ENCODE measurements at regions not wholly inside any gene's neighbourhood (a gene's known extent, or its start where the extent isn't known, plus 50 kb on each side); places are given as distances from the start of the nearest gene placed in this dataset.

- TF ChIP-seq TAF1 (IDR thresholded peaks at IDR 0.05; ENCODE audit: control insufficient read depth, extremely low read depth, insufficient read depth, low read length, severe bottlenecking) (no peak), ZNF830 (CRISPR knock-in tag; IDR thresholded peaks at IDR 0.05) (no peak), SREBF1 (IDR thresholded peaks at IDR 0.05; ENCODE audit: borderline replicate concordance, low read depth, low read length) (no peak)
- TF ChIP-seq, protein P1, sequence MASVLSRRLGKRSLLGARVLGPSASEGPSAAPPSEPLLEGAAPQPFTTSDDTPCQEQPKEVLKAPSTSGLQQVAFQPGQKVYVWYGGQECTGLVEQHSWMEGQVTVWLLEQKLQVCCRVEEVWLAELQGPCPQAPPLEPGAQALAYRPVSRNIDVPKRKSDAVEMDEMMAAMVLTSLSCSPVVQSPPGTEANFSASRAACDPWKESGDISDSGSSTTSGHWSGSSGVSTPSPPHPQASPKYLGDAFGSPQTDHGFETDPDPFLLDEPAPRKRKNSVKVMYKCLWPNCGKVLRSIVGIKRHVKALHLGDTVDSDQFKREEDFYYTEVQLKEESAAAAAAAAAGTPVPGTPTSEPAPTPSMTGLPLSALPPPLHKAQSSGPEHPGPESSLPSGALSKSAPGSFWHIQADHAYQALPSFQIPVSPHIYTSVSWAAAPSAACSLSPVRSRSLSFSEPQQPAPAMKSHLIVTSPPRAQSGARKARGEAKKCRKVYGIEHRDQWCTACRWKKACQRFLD (CRISPR knock-in tag; IDR thresholded peaks at IDR 0.05), result no peak
These were observed 246.8 kb upstream of the ROBO1 start (continued) for GRCh38 chr3:80014576-80014975.

DNA sequence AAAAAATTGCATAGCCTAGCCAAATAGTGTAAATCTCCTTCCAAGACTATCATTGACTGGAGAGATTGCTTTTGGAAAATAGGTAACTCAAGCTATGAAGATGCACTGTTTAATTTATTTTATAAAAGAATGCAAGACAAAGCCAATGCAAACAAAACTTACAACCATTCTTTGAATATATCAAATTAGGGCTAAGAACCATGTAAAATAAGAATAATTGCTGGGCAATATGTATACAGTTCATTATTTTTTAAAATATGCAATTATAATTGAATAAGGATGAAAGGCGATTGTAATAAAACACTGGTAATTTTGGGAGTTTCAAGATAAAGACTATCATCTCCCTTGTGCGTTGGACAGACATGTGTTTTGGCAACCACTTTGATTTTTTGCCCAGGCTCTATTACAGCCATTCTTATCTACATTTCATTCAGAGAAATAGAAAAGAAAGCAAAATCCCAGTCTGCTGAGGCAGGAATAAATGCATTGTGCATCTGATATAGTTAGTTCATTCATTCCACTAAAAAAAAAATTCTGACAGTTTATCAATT, 242.3 kb upstream of the ROBO1 start:
- TF ChIP-seq KDM5B (IDR thresholded peaks at IDR 0.05; ENCODE audit: insufficient replicate concordance, low read depth, low read length) (no peak), THAP12 (CRISPR knock-in tag; IDR thresholded peaks at IDR 0.05) (no peak), HDGF (IDR thresholded peaks at IDR 0.05) (no peak), HSF4 (CRISPR knock-in tag; IDR thresholded peaks at IDR 0.05; ENCODE audit: borderline replicate concordance) (no peak), FOXK1 (CRISPR knock-in tag; IDR thresholded peaks at IDR 0.05; ENCODE audit: borderline replicate concordance) (no peak), DACH1 (IDR thresholded peaks at IDR 0.05; ENCODE audit: partially characterized antibody) (no peak), ZKSCAN8 (CRISPR knock-in tag; IDR thresholded peaks at IDR 0.05) (no peak), SMAD4 (CRISPR knock-in tag; conservative IDR thresholded peaks at IDR 0.05) (no peak), ERF (CRISPR knock-in tag; IDR thresholded peaks at IDR 0.05) (no peak), ZBTB7A (IDR thresholded peaks at IDR 0.05; ENCODE audit: borderline replicate concordance, control insufficient read depth, low read depth, low read length) (no peak)
- TF ChIP-seq, protein P2, sequence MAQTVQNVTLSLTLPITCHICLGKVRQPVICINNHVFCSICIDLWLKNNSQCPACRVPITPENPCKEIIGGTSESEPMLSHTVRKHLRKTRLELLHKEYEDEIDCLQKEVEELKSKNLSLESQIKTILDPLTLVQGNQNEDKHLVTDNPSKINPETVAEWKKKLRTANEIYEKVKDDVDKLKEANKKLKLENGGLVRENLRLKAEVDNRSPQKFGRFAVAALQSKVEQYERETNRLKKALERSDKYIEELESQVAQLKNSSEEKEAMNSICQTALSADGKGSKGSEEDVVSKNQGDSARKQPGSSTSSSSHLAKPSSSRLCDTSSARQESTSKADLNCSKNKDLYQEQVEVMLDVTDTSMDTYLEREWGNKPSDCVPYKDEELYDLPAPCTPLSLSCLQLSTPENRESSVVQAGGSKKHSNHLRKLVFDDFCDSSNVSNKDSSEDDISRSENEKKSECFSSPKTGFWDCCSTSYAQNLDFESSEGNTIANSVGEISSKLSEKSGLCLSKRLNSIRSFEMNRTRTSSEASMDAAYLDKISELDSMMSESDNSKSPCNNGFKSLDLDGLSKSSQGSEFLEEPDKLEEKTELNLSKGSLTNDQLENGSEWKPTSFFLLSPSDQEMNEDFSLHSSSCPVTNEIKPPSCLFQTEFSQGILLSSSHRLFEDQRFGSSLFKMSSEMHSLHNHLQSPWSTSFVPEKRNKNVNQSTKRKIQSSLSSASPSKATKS (CRISPR knock-in tag; IDR thresholded peaks at IDR 0.05), result no peak
- FAIRE-seq, result no peak
- Histone ChIP-seq H3K9me1 (ENCODE audit: control insufficient read depth, insufficient read depth, low read length) (no peaks in the 10 kb centered on the region), H3K79me2 (ENCODE audit: control insufficient read depth, insufficient read depth, low read length) (no peaks in the 10 kb centered on the region), H3K4me3 (no peak overlapping the region), H4K20me1 (replicated peaks; ENCODE audit: control insufficient read depth, insufficient read depth, low read length) (no peaks in the 10 kb centered on the region), H3K9me3 (replicated peaks; ENCODE audit: control insufficient read depth, insufficient read depth, low read depth, low read length) (no peaks in the 10 kb centered on the region), H3K36me3 (ENCODE audit: control insufficient read depth, insufficient read depth, low read length) (no peaks in the 10 kb centered on the region), H3K9ac (ENCODE audit: insufficient read depth in 1 of 2, low read depth in 2 of 2, low read length in 2 of 2) (no peak overlapping the region), H3K27me3 (ENCODE audit: control insufficient read depth in 2 of 2, insufficient read depth in 2 of 2, low read length in 2 of 2) (no peaks in the 10 kb centered on the region), H2AFZ (ENCODE audit: low read depth, low read length) (no peak overlapping the region), H3K27ac (ENCODE audit: extremely low read depth, low read depth, low read length) (no peak overlapping the region), H3K4me2 (ENCODE audit: insufficient read depth, low read length) (no peak overlapping the region), H3K4me1 (replicated peaks in 1 of 2; ENCODE audit: control insufficient read depth in 2 of 2, insufficient read depth in 2 of 2, low read length in 2 of 2) (no peaks in the 10 kb centered on the region)
- no peak for ATAC-seq
- ChIA-PET CTCF (ENCODE audit: low intra/inter-chr PET ratio) (no interaction called here), POLR2A (no interaction called here)
- no TSS peak for BruUV-seq (replicated peaks)
- in situ Hi-C loops (cut with MboI) (no loop called here), intact Hi-C loops (cut with micrococcal nuclease) (no loop called here)
- DNase-seq (ENCODE audit: extremely low read depth in 1 of 4, low spot score in 3 of 4), result no peak
- 0% methylated on average over 2 of the region's 2 CpGs for WGBS (ENCODE audit: insufficient coverage, low coverage, missing lambda C conversion rate)

All from K562 (cell line).